Lower leg skin (tissue), 3 donors: ENCODE measurements at regions not wholly inside any gene's neighbourhood (a gene's known extent, or its start where the extent isn't known, plus 50 kb on each side); places are given as distances from the start of the nearest gene placed in this dataset.

ENCODE experiments used
- CTCF ChIP-seq, 3 donors: fragments of 450-650 bp; IDR thresholded peaks; one replicate each; pipeline ENCODE4 v1.5.1; 2016; ENCODE audit warnings: antibody characterized with exemption in 3 of 3, mild to moderate bottlenecking in 3 of 3, moderate library complexity in 2 of 3
- POLR2A ChIP-seq, 2 donors: fragments of 450-650 bp; IDR thresholded peaks; one replicate each; pipeline ENCODE4 v1.6.1; 2016 to 2017; ENCODE audit warnings: antibody characterized with exemption in 2 of 2, mild to moderate bottlenecking in 1 of 2, moderate library complexity in 1 of 2

DNA sequence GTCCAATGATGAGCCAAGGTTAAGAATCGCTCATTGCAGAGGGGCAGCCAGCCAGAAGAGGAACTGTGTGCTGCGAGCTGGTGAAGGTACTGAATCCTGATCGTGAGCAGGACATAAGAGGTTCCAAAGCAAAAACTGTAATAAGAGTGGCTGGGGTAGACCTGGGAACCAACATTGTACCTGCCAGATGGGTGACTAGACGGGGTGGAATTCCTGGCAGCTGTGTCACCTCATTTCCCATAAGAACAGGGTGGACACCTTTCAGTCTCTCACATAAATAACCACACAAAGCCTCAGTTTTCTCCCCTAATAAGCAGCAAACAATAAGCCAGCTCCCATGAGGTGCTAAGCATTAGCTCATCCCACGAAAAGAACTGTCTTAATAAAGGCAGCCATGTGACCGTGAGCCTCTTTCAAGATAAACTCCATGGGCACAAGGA is 290.3 kb downstream of the SOX9 start:
- TF ChIP-seq CTCF (IDR thresholded peaks at IDR 0.05) (no peak), POLR2A (IDR thresholded peaks at IDR 0.05) (no peak)
